Neural progenitor cell (in vitro differentiated cells): ENCODE measurements at regions not wholly inside any gene's neighbourhood (a gene's known extent, or its start where the extent isn't known, plus 50 kb on each side); places are given as distances from the start of the nearest gene placed in this dataset.

Source experiments
- CTCF ChIP-seq: fragments of 200-600 bp; sonication (generic); IDR thresholded peaks from 2 replicates; pipeline ENCODE4 v1.5.1; 2017; ENCODE audit warnings: antibody characterized with exemption, mild to moderate bottlenecking
- EZH2 ChIP-seq: fragments of 200-600 bp; sonication (generic); IDR thresholded peaks from 2 replicates; pipeline ENCODE4 v1.6.1; 2017; ENCODE audit warnings: antibody characterized with exemption, mild to moderate bottlenecking, moderate library complexity
- EZH2phosphoT487 ChIP-seq: fragments of 200-600 bp; sonication (generic); IDR thresholded peaks from 2 replicates; pipeline ENCODE4 v1.6.1; 2017; ENCODE audit warnings: antibody characterized with exemption

GRCh38 chr4:138910914-138911336, 104.7 kb upstream of the NOCT start:
- TF ChIP-seq CTCF (no peak), EZH2 (no peak), EZH2phosphoT487 (peak; percentile 98)
